ENCODE measurements at regions not wholly inside any gene's neighbourhood (a gene's known extent, or its start where the extent isn't known, plus 50 kb on each side); places are given as distances from the start of the nearest gene placed in this dataset.

- TF ChIP-seq GTF2F1 (IDR thresholded peaks at IDR 0.05; ENCODE audit: low read length) (no peak), ZFP37 (CRISPR knock-in tag; IDR thresholded peaks at IDR 0.05; ENCODE audit: borderline replicate concordance) (no peak), MBD4 (IDR thresholded peaks at IDR 0.05; ENCODE audit: borderline replicate concordance, low read length) (no peak), U2AF2 (IDR thresholded peaks at IDR 0.05; ENCODE audit: low read depth, low read length) (no peak), ZNF552 (CRISPR knock-in tag; IDR thresholded peaks at IDR 0.05; ENCODE audit: borderline replicate concordance) (no peak), KLF15 (CRISPR knock-in tag; IDR thresholded peaks at IDR 0.05; ENCODE audit: borderline replicate concordance) (no peak), ZNF496 (CRISPR knock-in tag; IDR thresholded peaks at IDR 0.05; ENCODE audit: insufficient replicate concordance) (no peak), MAFK (conservative IDR thresholded peaks at IDR 0.05 in 1 of 2, IDR thresholded peaks at IDR 0.05 in 1 of 2; ENCODE audit: low read length in 2 of 2) (no peak)
These were observed 450.0 kb downstream of the FRK start (continued) for GRCh38 chr6:115610696-115611095.

GRCh38 chr6:115609111-115609510 is 451.6 kb downstream of the FRK start:
- in situ Hi-C loops (cut with HindIII; ENCODE audit: extremely low pct_ligation_motif_present, low pct_unique_long_range_greater_than_20kb), result no loop called here
- POLR2A ChIA-PET, result no interaction called here
- TF ChIP-seq CHD2 (IDR thresholded peaks at IDR 0.05; ENCODE audit: low read depth, low read length) (no peak), SMARCE1 (IDR thresholded peaks at IDR 0.05; ENCODE audit: borderline replicate concordance) (no peak), POGK (CRISPR knock-in tag; conservative IDR thresholded peaks at IDR 0.05) (no peak), ASH2L (IDR thresholded peaks at IDR 0.05; ENCODE audit: insufficient read length, low read depth, low read length) (no peak), WIZ (CRISPR knock-in tag; IDR thresholded peaks at IDR 0.05) (no peak), ZNF598 (CRISPR knock-in tag; IDR thresholded peaks at IDR 0.05; ENCODE audit: borderline replicate concordance) (no peak), ISX (CRISPR knock-in tag; conservative IDR thresholded peaks at IDR 0.05) (no peak), ZNF501 (CRISPR knock-in tag; IDR thresholded peaks at IDR 0.05) (no peak), ZNF747 (CRISPR knock-in tag; IDR thresholded peaks at IDR 0.05; ENCODE audit: borderline replicate concordance) (no peak), ZNF709 (CRISPR knock-in tag; IDR thresholded peaks at IDR 0.05) (no peak), ZNF567 (CRISPR knock-in tag; IDR thresholded peaks at IDR 0.05; ENCODE audit: borderline replicate concordance) (no peak), SIX4 (CRISPR knock-in tag; IDR thresholded peaks at IDR 0.05) (no peak), ZSCAN29 (CRISPR knock-in tag; conservative IDR thresholded peaks at IDR 0.05) (no peak), ZNF335 (CRISPR knock-in tag; IDR thresholded peaks at IDR 0.05) (no peak), MIXL1 (CRISPR knock-in tag; IDR thresholded peaks at IDR 0.05) (no peak)
- TF ChIP-seq, protein P1, sequence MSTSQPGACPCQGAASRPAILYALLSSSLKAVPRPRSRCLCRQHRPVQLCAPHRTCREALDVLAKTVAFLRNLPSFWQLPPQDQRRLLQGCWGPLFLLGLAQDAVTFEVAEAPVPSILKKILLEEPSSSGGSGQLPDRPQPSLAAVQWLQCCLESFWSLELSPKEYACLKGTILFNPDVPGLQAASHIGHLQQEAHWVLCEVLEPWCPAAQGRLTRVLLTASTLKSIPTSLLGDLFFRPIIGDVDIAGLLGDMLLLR (CRISPR knock-in tag; IDR thresholded peaks at IDR 0.05), result no peak

More at GRCh38 chr6:115609111-115609510, 451.6 kb downstream of the FRK start:
- no peaks in the 10 kb centered on the region for H3K4me1 ChIP-seq (ENCODE audit: insufficient read depth, low read length)
- no peak for FAIRE-seq
- H4K20me1 ChIP-seq (ENCODE audit: insufficient read depth, low read length), result no peaks in the 10 kb centered on the region
- CTCF ChIA-PET (ENCODE audit: low intra/inter-chr PET ratio, low total read pairs), result no interaction called here
- H3K27me3 ChIP-seq (ENCODE audit: control insufficient read depth in 1 of 2, insufficient read depth in 2 of 2, low read length in 2 of 2), result no peaks in the 10 kb centered on the region
- H3K27ac ChIP-seq (ENCODE audit: extremely low read length, insufficient read depth, low read length), result no peak overlapping the region
- no peaks in the 10 kb centered on the region for H3K9me3 ChIP-seq (ENCODE audit: low read length)
- no peak for ATAC-seq
- no peaks in the 10 kb centered on the region for H3K79me2 ChIP-seq (ENCODE audit: insufficient read depth, low read length)
- no peaks in the 10 kb centered on the region for H3K36me3 ChIP-seq (replicated peaks in 1 of 2; ENCODE audit: control insufficient read depth in 1 of 2, insufficient read depth in 2 of 2, low read length in 2 of 2)
- no peak overlapping the region for H3K9ac ChIP-seq (ENCODE audit: insufficient read depth, low read depth, low read length)
- BruUV-seq (replicated peaks), result no TSS peak
- DNase-seq (ENCODE audit: low spot score), result no peak
- H3K4me2 ChIP-seq (ENCODE audit: low read depth, low read length), result no peak overlapping the region
- no peak overlapping the region for H2AFZ ChIP-seq (ENCODE audit: low read length)
- intact Hi-C loops (cut with micrococcal nuclease; ENCODE audit: unreplicated experiment), result no loop called here
- 39% methylated on average over 4 of the region's 4 CpGs for WGBS (ENCODE audit: low lambda C conversion rate)
- no peak overlapping the region for H3K4me3 ChIP-seq (replicated peaks in 1 of 3; ENCODE audit: insufficient read depth in 1 of 3, low read depth in 2 of 3, low read length in 3 of 3)

Data from HepG2 (cell line).